A549 (cell line): ENCODE measurements at regions not wholly inside any gene's neighbourhood (a gene's known extent, or its start where the extent isn't known, plus 50 kb on each side); places are given as distances from the start of the nearest gene placed in this dataset.

ENCODE experiments used
- CBX2 ChIP-seq: fragments of 200-600 bp; sonication (generic); IDR thresholded peaks from 2 replicates; pipeline ENCODE4 v1.6.1; 2016; ENCODE audit warnings: low read depth, mild to moderate bottlenecking, borderline replicate concordance
- EP300 ChIP-seq, 2 experiments: fragments of >200 bp; sonication (Bioruptor Twin); formaldehyde crosslinking; IDR thresholded peaks; 2 replicates in 1 of 2; 3 replicates in 1 of 2; pipeline ENCODE4 v1.6.1; 2016 to 2017
- JUNB ChIP-seq: fragments of >200 bp; sonication (Bioruptor Twin); formaldehyde crosslinking; IDR thresholded peaks from 2 replicates; pipeline ENCODE4 v1.6.1; 2016
- KDM1A ChIP-seq: fragments of 200-600 bp; sonication (generic); IDR thresholded peaks from 2 replicates; pipeline ENCODE4 v1.6.1; 2016; ENCODE audit warnings: low read depth, mild to moderate bottlenecking
- MAFK ChIP-seq: fragments of 450-650 bp; IDR thresholded peaks from 2 replicates; pipeline ENCODE4 v1.6.1; 2014; ENCODE audit not compliant: partially characterized antibody
- NR3C1 ChIP-seq: fragments of >200 bp; sonication (Bioruptor Twin); formaldehyde crosslinking; IDR thresholded peaks from 3 replicates; pipeline ENCODE4 v1.6.1; 2017
- ZC3H11A ChIP-seq: fragments of 450-650 bp; IDR thresholded peaks from 2 replicates; pipeline ENCODE4 v1.6.1; 2014; ENCODE audit warnings: antibody characterized with exemption, mild to moderate bottlenecking
- ZFP36 ChIP-seq: fragments of 450-650 bp; IDR thresholded peaks from 2 replicates; pipeline ENCODE4 v1.6.1; 2014; ENCODE audit warnings: borderline replicate concordance; ENCODE audit not compliant: partially characterized antibody
- TF ChIP-seq, protein P1 (sequence below): fragments of >200 bp; sonication (Bioruptor Twin); formaldehyde crosslinking; IDR thresholded peaks from 3 replicates; pipeline ENCODE4 v1.5.1; 2016
- TF ChIP-seq, protein P2 (sequence below): fragments of 200-600 bp; sonication (generic); IDR thresholded peaks from 2 replicates; pipeline ENCODE4 v1.6.1; 2016; ENCODE audit warnings: antibody characterized with exemption, mild to moderate bottlenecking, moderate library complexity

DNA sequence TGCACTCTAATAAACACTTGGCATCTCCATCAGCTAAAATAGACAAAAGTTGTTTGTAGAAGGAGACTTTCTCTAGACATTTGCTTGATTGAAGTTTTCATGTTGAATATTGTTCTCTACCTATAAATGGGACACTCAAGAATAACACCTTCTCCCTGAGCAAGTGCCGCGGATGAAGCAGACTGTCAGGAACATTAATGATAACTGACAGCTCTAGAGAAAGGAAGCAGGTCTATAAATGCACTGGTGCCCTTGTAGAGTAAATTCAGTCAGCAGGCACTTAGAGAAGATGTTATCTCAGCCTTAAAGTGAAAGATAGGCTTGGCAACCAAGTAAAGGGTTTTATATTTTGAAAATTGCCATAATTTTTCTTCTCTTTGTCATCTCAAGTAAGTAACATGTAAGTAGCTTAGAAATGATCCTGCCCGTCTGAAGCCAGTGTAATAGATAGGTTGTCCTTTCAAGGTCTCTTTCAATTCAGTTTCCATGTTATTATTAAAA, 224.6 kb downstream of the ARL6IP6 start:
- TF ChIP-seq ZFP36, result no peak
- no peak for TF ChIP-seq MAFK
- TF ChIP-seq, protein P1, sequence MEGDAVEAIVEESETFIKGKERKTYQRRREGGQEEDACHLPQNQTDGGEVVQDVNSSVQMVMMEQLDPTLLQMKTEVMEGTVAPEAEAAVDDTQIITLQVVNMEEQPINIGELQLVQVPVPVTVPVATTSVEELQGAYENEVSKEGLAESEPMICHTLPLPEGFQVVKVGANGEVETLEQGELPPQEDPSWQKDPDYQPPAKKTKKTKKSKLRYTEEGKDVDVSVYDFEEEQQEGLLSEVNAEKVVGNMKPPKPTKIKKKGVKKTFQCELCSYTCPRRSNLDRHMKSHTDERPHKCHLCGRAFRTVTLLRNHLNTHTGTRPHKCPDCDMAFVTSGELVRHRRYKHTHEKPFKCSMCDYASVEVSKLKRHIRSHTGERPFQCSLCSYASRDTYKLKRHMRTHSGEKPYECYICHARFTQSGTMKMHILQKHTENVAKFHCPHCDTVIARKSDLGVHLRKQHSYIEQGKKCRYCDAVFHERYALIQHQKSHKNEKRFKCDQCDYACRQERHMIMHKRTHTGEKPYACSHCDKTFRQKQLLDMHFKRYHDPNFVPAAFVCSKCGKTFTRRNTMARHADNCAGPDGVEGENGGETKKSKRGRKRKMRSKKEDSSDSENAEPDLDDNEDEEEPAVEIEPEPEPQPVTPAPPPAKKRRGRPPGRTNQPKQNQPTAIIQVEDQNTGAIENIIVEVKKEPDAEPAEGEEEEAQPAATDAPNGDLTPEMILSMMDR, result no peak
- TF ChIP-seq CBX2, result no peak
- no peak for TF ChIP-seq KDM1A
- TF ChIP-seq, protein P2, sequence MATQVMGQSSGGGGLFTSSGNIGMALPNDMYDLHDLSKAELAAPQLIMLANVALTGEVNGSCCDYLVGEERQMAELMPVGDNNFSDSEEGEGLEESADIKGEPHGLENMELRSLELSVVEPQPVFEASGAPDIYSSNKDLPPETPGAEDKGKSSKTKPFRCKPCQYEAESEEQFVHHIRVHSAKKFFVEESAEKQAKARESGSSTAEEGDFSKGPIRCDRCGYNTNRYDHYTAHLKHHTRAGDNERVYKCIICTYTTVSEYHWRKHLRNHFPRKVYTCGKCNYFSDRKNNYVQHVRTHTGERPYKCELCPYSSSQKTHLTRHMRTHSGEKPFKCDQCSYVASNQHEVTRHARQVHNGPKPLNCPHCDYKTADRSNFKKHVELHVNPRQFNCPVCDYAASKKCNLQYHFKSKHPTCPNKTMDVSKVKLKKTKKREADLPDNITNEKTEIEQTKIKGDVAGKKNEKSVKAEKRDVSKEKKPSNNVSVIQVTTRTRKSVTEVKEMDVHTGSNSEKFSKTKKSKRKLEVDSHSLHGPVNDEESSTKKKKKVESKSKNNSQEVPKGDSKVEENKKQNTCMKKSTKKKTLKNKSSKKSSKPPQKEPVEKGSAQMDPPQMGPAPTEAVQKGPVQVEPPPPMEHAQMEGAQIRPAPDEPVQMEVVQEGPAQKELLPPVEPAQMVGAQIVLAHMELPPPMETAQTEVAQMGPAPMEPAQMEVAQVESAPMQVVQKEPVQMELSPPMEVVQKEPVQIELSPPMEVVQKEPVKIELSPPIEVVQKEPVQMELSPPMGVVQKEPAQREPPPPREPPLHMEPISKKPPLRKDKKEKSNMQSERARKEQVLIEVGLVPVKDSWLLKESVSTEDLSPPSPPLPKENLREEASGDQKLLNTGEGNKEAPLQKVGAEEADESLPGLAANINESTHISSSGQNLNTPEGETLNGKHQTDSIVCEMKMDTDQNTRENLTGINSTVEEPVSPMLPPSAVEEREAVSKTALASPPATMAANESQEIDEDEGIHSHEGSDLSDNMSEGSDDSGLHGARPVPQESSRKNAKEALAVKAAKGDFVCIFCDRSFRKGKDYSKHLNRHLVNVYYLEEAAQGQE, result no peak
- TF ChIP-seq NR3C1, result no peak
- TF ChIP-seq ZC3H11A, result no peak
- TF ChIP-seq JUNB, result no peak
- TF ChIP-seq EP300 (IDR thresholded peaks at IDR 0.05), result no peak
